WTC11 (cell line): ENCODE measurements at regions not wholly inside any gene's neighbourhood (a gene's known extent, or its start where the extent isn't known, plus 50 kb on each side); places are given as distances from the start of the nearest gene placed in this dataset.

Source experiments
- ATAC-seq: fragments of 200-7000 bp; cut with Tn5 transposase; 2 replicates; pipeline ENCODE4 v1.10.0; 2021; ENCODE audit warnings: mild to moderate bottlenecking, moderate library complexity
- CTCF ChIA-PET: fragments of 300-600 bp; sonication (Branson Sonifier 250); formaldehyde crosslinking; loops from one replicate; lab custom pipeline; 2021; ENCODE audit warnings: antibody characterized with exemption; lab: Charles Lee
- POLR2A ChIA-PET: fragments of 350-600 bp; sonication (Branson Sonifier 250); formaldehyde crosslinking; loops from one replicate; lab custom pipeline; 2021; ENCODE audit warnings: antibody characterized with exemption; lab: Charles Lee
- DNase-seq: peaks from one replicate; pipeline ENCODE4 v3.0.0; 2021; ENCODE audit warnings: low spot score
- H3K27ac Mint-ChIP-seq: 2 replicates; pipeline ENCODE4 v1.8.0; 2021; ENCODE audit warnings: mixed read lengths
- H3K27me3 Mint-ChIP-seq: 2 replicates; pipeline ENCODE4 v1.8.0; 2021; ENCODE audit warnings: low read depth, mild to moderate bottlenecking, moderate library complexity, mixed read lengths
- H3K36me3 Mint-ChIP-seq: 2 replicates; pipeline ENCODE4 v1.8.0; 2021; ENCODE audit warnings: mixed read lengths
- H3K4me1 Mint-ChIP-seq: 2 replicates; pipeline ENCODE4 v1.8.0; 2022; ENCODE audit warnings: mixed read lengths
- H3K4me3 Mint-ChIP-seq: 2 replicates; pipeline ENCODE4 v1.8.0; 2021; ENCODE audit warnings: mild to moderate bottlenecking, moderate library complexity, mixed read lengths
- H3K9me3 Mint-ChIP-seq: 2 replicates; pipeline ENCODE4 v1.8.0; 2021; ENCODE audit warnings: mixed read lengths
- ATF1 ChIP-seq: sonication (generic); formaldehyde crosslinking; IDR thresholded peaks from 2 replicates; pipeline ENCODE4 v1.8.1; 2023; ENCODE audit warnings: mild to moderate bottlenecking, moderate library complexity, missing genetic modification reagents
- ATF2 ChIP-seq: sonication (generic); formaldehyde crosslinking; IDR thresholded peaks from 2 replicates; pipeline ENCODE4 v1.8.1; 2022; ENCODE audit warnings: low read depth, missing genetic modification reagents, borderline replicate concordance
- CREB1 ChIP-seq: sonication (generic); formaldehyde crosslinking; IDR thresholded peaks from 2 replicates; pipeline ENCODE4 v1.8.0; 2023; ENCODE audit warnings: mild to moderate bottlenecking, missing genetic modification reagents
- E2F1 ChIP-seq: sonication (generic); formaldehyde crosslinking; IDR thresholded peaks from 2 replicates; pipeline ENCODE4 v1.8.0; 2022; ENCODE audit warnings: mild to moderate bottlenecking, missing genetic modification reagents
- ESRRA ChIP-seq: sonication (generic); formaldehyde crosslinking; IDR thresholded peaks from 2 replicates; pipeline ENCODE4 v1.8.1; 2022; ENCODE audit warnings: mild to moderate bottlenecking, missing genetic modification reagents, borderline replicate concordance
- HMGA2 ChIP-seq: fragments of 250-450 bp; sonication (Bioruptor Pico); IDR thresholded peaks from 2 replicates; pipeline ENCODE4 v1.4.0; 2021; ENCODE audit warnings: mild to moderate bottlenecking, moderate library complexity
- JAZF1 ChIP-seq: fragments of 250-450 bp; sonication (Bioruptor Pico); IDR thresholded peaks from 2 replicates; pipeline ENCODE4 v1.9.0; 2021; ENCODE audit warnings: moderate library complexity, mild to moderate bottlenecking, inconsistent platforms
- NFATC4 ChIP-seq: fragments of 250-450 bp; sonication (Bioruptor Pico); IDR thresholded peaks from 2 replicates; pipeline ENCODE4 v1.9.0; 2021; ENCODE audit warnings: mild to moderate bottlenecking
- NR3C1 ChIP-seq: sonication (generic); formaldehyde crosslinking; conservative IDR thresholded peaks from 2 replicates; pipeline ENCODE4 v1.8.1; 2023; ENCODE audit warnings: low read depth, mild to moderate bottlenecking, missing genetic modification reagents
- PRRX2 ChIP-seq: fragments of 250-450 bp; sonication (Bioruptor Pico); IDR thresholded peaks from 2 replicates; pipeline ENCODE4 v1.8.0; 2021; ENCODE audit warnings: mild to moderate bottlenecking
- RELA ChIP-seq: sonication (generic); formaldehyde crosslinking; IDR thresholded peaks from 2 replicates; pipeline ENCODE4 v1.8.1; 2022; ENCODE audit warnings: missing genetic modification reagents, mild to moderate bottlenecking, borderline replicate concordance
- RORB ChIP-seq: fragments of 250-450 bp; sonication (Bioruptor Pico); IDR thresholded peaks from 2 replicates; pipeline ENCODE4 v1.9.0; 2021; ENCODE audit warnings: mild to moderate bottlenecking
- SMAD3 ChIP-seq: sonication (generic); formaldehyde crosslinking; IDR thresholded peaks from 2 replicates; pipeline ENCODE4 v1.8.0; 2022; ENCODE audit warnings: missing genetic modification reagents, mild to moderate bottlenecking, borderline replicate concordance
- SMAD4 ChIP-seq: sonication (generic); formaldehyde crosslinking; IDR thresholded peaks from 2 replicates; pipeline ENCODE4 v1.8.0; 2022; ENCODE audit warnings: mild to moderate bottlenecking, missing genetic modification reagents
- TEAD4 ChIP-seq: sonication (generic); formaldehyde crosslinking; IDR thresholded peaks from 2 replicates; pipeline ENCODE4 v1.8.0; 2022; ENCODE audit warnings: mild to moderate bottlenecking, missing genetic modification reagents
- USF1 ChIP-seq: sonication (generic); formaldehyde crosslinking; IDR thresholded peaks from 2 replicates; pipeline ENCODE4 v1.8.0; 2022; ENCODE audit warnings: mild to moderate bottlenecking, missing genetic modification reagents
- ZBTB21 ChIP-seq: sonication (generic); formaldehyde crosslinking; IDR thresholded peaks from 2 replicates; pipeline ENCODE4 v1.8.1; 2023; ENCODE audit warnings: mild to moderate bottlenecking, missing genetic modification reagents, borderline replicate concordance
- ZNF121 ChIP-seq: sonication (generic); formaldehyde crosslinking; IDR thresholded peaks from 2 replicates; pipeline ENCODE4 v1.8.0; 2023; ENCODE audit warnings: missing genetic modification reagents
- ZNF396 ChIP-seq: fragments of 250-450 bp; sonication (Bioruptor Pico); IDR thresholded peaks from 2 replicates; pipeline ENCODE4 v1.8.0; 2021; ENCODE audit warnings: mild to moderate bottlenecking, moderate library complexity, borderline replicate concordance
- ZNF416 ChIP-seq: fragments of 250-450 bp; sonication (Bioruptor Pico); IDR thresholded peaks from 2 replicates; pipeline ENCODE4 v1.9.0; 2021; ENCODE audit warnings: mild to moderate bottlenecking, inconsistent platforms
- TF ChIP-seq, protein P1 (sequence below): fragments of 250-450 bp; sonication (Bioruptor Pico); IDR thresholded peaks from 2 replicates; pipeline ENCODE4 v2.1.2; 2022; ENCODE audit warnings: mild to moderate bottlenecking, moderate library complexity
- TF ChIP-seq, protein P2 (sequence below): sonication (generic); formaldehyde crosslinking; IDR thresholded peaks from 2 replicates; pipeline ENCODE4 v1.8.1; 2023; ENCODE audit warnings: mild to moderate bottlenecking, missing genetic modification reagents
- TF ChIP-seq, protein P3 (sequence below): sonication (generic); formaldehyde crosslinking; IDR thresholded peaks from 2 replicates; pipeline ENCODE4 v1.8.0; 2023; ENCODE audit warnings: missing genetic modification reagents, mild to moderate bottlenecking, borderline replicate concordance

DNA sequence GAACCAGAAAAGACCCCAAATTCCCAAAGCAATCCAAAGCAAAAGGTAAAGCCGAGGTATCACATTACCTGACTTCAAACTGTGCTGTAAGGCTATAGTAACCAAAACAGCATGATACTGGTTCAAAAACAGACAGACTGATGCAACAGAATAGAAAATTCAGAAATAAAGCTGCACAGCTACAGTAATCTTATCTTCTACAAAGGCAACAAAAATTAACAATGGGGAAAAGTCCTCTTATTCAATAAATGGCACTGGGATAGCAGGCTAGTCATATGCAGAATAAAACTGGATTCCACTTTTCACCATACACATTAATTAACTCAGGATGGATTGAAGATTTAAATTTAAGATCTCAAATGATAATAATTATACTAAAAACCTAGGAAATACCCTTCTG, 392.6 kb upstream of the CBLB start (continued):
- TF ChIP-seq NR3C1 (CRISPR knock-in tag) (no peak), ZNF416 (CRISPR knock-in tag) (no peak), E2F1 (CRISPR knock-in tag) (no peak), USF1 (CRISPR knock-in tag) (no peak), ZNF396 (CRISPR knock-in tag) (no peak), ESRRA (CRISPR knock-in tag) (no peak), SMAD3 (CRISPR knock-in tag) (no peak), RELA (CRISPR knock-in tag) (no peak), SMAD4 (CRISPR knock-in tag) (no peak), ATF2 (CRISPR knock-in tag) (no peak), RORB (no peak), CREB1 (CRISPR knock-in tag) (no peak)

- ChIA-PET CTCF (no interaction called here), POLR2A (no interaction called here)
- TF ChIP-seq, protein P1, sequence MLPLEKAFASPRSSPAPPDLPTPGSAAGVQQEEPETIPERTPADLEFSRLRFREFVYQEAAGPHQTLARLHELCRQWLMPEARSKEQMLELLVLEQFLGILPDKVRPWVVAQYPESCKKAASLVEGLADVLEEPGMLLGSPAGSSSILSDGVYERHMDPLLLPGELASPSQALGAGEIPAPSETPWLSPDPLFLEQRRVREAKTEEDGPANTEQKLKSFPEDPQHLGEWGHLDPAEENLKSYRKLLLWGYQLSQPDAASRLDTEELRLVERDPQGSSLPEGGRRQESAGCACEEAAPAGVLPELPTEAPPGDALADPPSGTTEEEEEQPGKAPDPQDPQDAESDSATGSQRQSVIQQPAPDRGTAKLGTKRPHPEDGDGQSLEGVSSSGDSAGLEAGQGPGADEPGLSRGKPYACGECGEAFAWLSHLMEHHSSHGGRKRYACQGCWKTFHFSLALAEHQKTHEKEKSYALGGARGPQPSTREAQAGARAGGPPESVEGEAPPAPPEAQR (CRISPR knock-in tag) = no peak
- TF ChIP-seq HMGA2 (CRISPR knock-in tag) (no peak), RORB (peak; percentile 80; the same call in 1 of the 2 replicates)
- Mint-ChIP-seq H3K9me3 (no peaks in the 10 kb centered on the region), H3K4me1 (no peaks in the 10 kb centered on the region), H3K27ac (no peak overlapping the region), H3K4me3 (no peak overlapping the region), H3K36me3 (no peaks in the 10 kb centered on the region), H3K27me3 (no peaks in the 10 kb centered on the region)
- no peak for ATAC-seq
- DNase-seq = no peak
Observed at GRCh38 chr3:106261915-106262683, 393.3 kb upstream of the CBLB start.

DNA sequence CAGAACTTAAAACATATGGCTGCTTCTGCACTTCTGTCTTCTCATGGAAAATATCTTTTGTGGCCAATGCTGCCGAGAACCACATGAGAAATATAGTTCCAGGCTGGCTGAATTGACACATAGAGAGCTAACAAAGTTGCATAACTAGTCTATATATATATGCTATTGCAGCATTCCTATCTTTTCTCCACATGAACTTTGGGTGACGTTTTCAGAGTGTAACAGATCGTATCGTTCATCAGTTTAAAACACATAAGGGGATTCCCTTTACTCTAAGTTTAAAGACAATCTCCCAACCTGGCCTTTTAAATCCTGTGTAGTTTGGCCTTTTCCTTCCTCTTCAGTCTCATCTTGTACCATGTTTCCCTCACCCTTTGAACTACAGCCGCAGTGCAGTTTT, 394.2 kb upstream of the CBLB start:
- Mint-ChIP-seq H3K9me3 (no peaks in the 10 kb centered on the region), H3K27ac (no peak overlapping the region), H3K36me3 (no peaks in the 10 kb centered on the region), H3K4me3 (no peak overlapping the region), H3K27me3 (no peaks in the 10 kb centered on the region), H3K4me1 (no peaks in the 10 kb centered on the region)
- DNase-seq (no peak), ATAC-seq (no peak)
- POLR2A ChIA-PET = no interaction called here
- CTCF ChIA-PET = no interaction called here
- TF ChIP-seq RORB (no peak), JAZF1 (CRISPR knock-in tag) (no peak), ZNF121 (CRISPR knock-in tag) (no peak), PRRX2 (CRISPR knock-in tag) (no peak), ZBTB21 (no peak), TEAD4 (CRISPR knock-in tag) (no peak), NFATC4 (CRISPR knock-in tag) (no peak), ATF1 (CRISPR knock-in tag) (no peak)
- TF ChIP-seq, protein P2, sequence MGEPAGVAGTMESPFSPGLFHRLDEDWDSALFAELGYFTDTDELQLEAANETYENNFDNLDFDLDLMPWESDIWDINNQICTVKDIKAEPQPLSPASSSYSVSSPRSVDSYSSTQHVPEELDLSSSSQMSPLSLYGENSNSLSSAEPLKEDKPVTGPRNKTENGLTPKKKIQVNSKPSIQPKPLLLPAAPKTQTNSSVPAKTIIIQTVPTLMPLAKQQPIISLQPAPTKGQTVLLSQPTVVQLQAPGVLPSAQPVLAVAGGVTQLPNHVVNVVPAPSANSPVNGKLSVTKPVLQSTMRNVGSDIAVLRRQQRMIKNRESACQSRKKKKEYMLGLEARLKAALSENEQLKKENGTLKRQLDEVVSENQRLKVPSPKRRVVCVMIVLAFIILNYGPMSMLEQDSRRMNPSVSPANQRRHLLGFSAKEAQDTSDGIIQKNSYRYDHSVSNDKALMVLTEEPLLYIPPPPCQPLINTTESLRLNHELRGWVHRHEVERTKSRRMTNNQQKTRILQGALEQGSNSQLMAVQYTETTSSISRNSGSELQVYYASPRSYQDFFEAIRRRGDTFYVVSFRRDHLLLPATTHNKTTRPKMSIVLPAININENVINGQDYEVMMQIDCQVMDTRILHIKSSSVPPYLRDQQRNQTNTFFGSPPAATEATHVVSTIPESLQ (CRISPR knock-in tag) = no peak
- TF ChIP-seq, protein P3, sequence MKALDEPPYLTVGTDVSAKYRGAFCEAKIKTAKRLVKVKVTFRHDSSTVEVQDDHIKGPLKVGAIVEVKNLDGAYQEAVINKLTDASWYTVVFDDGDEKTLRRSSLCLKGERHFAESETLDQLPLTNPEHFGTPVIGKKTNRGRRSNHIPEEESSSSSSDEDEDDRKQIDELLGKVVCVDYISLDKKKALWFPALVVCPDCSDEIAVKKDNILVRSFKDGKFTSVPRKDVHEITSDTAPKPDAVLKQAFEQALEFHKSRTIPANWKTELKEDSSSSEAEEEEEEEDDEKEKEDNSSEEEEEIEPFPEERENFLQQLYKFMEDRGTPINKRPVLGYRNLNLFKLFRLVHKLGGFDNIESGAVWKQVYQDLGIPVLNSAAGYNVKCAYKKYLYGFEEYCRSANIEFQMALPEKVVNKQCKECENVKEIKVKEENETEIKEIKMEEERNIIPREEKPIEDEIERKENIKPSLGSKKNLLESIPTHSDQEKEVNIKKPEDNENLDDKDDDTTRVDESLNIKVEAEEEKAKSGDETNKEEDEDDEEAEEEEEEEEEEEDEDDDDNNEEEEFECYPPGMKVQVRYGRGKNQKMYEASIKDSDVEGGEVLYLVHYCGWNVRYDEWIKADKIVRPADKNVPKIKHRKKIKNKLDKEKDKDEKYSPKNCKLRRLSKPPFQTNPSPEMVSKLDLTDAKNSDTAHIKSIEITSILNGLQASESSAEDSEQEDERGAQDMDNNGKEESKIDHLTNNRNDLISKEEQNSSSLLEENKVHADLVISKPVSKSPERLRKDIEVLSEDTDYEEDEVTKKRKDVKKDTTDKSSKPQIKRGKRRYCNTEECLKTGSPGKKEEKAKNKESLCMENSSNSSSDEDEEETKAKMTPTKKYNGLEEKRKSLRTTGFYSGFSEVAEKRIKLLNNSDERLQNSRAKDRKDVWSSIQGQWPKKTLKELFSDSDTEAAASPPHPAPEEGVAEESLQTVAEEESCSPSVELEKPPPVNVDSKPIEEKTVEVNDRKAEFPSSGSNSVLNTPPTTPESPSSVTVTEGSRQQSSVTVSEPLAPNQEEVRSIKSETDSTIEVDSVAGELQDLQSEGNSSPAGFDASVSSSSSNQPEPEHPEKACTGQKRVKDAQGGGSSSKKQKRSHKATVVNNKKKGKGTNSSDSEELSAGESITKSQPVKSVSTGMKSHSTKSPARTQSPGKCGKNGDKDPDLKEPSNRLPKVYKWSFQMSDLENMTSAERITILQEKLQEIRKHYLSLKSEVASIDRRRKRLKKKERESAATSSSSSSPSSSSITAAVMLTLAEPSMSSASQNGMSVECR (CRISPR knock-in tag) = no peak
